Transverse colon (tissue), 4 donors: ENCODE measurements at regions not wholly inside any gene's neighbourhood (a gene's known extent, or its start where the extent isn't known, plus 50 kb on each side); places are given as distances from the start of the nearest gene placed in this dataset.
A peak's percentile ranks its signal among the peaks of the same experiment; 100 is the strongest.

Experiments
- DNase-seq: peaks from one replicate; pipeline ENCODE4 v3.0.0-alpha.2; 2019
- H3K27ac ChIP-seq, 4 donors: fragments of 200-600 bp; sonication (generic); 2 replicates each; pipeline ENCODE4 v1.5.1; 2016 to 2018; ENCODE audit warnings: inconsistent platforms in 4 of 4
- H3K27me3 ChIP-seq: fragments of 200-600 bp; sonication (generic); 2 replicates; pipeline ENCODE4 v1.5.1; 2017; ENCODE audit warnings: inconsistent platforms
- H3K36me3 ChIP-seq, 4 donors: fragments of 200-600 bp; sonication (generic); 2 replicates each; pipeline ENCODE4 v1.5.1; 2017 to 2019; ENCODE audit warnings: inconsistent platforms in 4 of 4
- H3K4me1 ChIP-seq, 4 donors: fragments of 200-600 bp; sonication (generic); 2 replicates each; pipeline ENCODE4 v1.5.1; 2017 to 2020; ENCODE audit warnings: inconsistent platforms in 4 of 4
- H3K4me3 ChIP-seq, 4 donors: fragments of 200-600 bp; sonication (generic); 1 replicate in 1 of 4; 2 replicates in 3 of 4; pipeline versions ENCODE4 v1.5.1 to v1.6.1; 2017 to 2019; ENCODE audit warnings: inconsistent platforms in 4 of 4
- H3K9me3 ChIP-seq, 2 donors: fragments of 200-600 bp; sonication (generic); 2 replicates each; pipeline ENCODE4 v1.5.1; 2017 to 2019; ENCODE audit warnings: inconsistent platforms in 2 of 2
- EP300 ChIP-seq: sonication (generic); formaldehyde crosslinking; IDR thresholded peaks from one replicate; pipeline ENCODE4 v1.6.1; 2017; ENCODE audit warnings: antibody characterized with exemption, low read depth
- POLR2A ChIP-seq: fragments of 450-650 bp; IDR thresholded peaks from one replicate; pipeline ENCODE4 v1.6.1; 2016; ENCODE audit warnings: antibody characterized with exemption, mild to moderate bottlenecking, moderate library complexity
- POLR2AphosphoS5 ChIP-seq, 3 donors: sonication (generic); formaldehyde crosslinking; IDR thresholded peaks; one replicate each; pipeline ENCODE4 v1.6.1; 2016; ENCODE audit warnings: antibody characterized with exemption in 3 of 3
- WGBS, 2 donors: methylation state at CpG; one replicate each; pipeline ENCODE4 v1.1.5; 2018; ENCODE audit warnings: low coverage in 1 of 2; 5-methylcytosine and 5-hydroxymethylcytosine counted together
- in situ Hi-C, 4 donors: fragments of 200-750 bp; cut with MboI; loops; one replicate each; pipeline versions ENCODE4 v1.15.0 to v1.15.1; 2017; ENCODE audit warnings: low sequenced_read_pairs in 3 of 4, low pct_ligation_motif_present in 1 of 4, low pct_unique_long_range_greater_than_20kb in 1 of 4
- intact Hi-C: fragments of 100-400 bp; cut with DNase I; formaldehyde crosslinking; loops from one replicate; pipeline ENCODE4 v1.15.1; 2023; ENCODE audit warnings: low total_unique reads
- TF ChIP-seq, protein P1 (sequence below), 5 experiments: fragments of 200-600 bp in 3 of 5; fragments of 450-650 bp in 2 of 5; sonication (generic) in 3 of 5; IDR thresholded peaks; 1 replicate in 2 of 5; 2 replicates in 3 of 5; pipeline ENCODE4 v1.5.1; 2016 to 2017; ENCODE audit warnings: antibody characterized with exemption in 5 of 5, inconsistent platforms in 3 of 5, mild to moderate bottlenecking in 2 of 5, moderate library complexity in 1 of 5

DNA sequence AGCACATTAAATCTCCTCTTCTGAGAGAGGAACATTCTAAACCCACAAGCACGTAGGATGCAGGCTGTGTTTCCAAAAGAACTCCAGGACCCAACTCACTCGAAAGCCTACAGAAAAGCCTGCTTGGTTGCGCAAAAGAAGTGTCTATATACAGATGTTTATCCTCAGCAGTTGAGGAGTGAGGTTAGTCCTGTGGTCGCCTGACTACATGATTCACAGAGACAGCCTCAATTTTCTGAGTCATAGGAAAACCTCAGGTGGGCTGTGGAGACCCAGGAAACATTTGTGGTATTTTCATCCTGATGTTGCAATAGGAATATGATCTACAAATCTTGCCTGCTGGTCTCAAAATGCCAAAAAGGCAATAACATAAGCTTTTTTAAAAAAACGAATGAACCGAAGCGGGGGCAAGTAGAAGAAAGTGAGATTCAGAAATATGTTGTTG is 183.8 kb upstream of the THRB start:
- H3K36me3 ChIP-seq, result no peaks in the 10 kb centered on the region
- WGBS, 2 donors, result 48 to 74% methylated on average over 3 to 7 of the region's 7 CpGs
- peak overlapping the region; percentile 26 to 52 (median 34) for H3K27ac ChIP-seq
- no peaks in the 10 kb centered on the region for H3K9me3 ChIP-seq
- TF ChIP-seq POLR2A (no peak), EP300 (no peak), POLR2AphosphoS5 (IDR thresholded peaks at IDR 0.05) (peak; percentile 14 to 32 (median 31))
- peaks cover 0 to 3% (median under 1%) of the 10 kb centered on the region in 4 donors for H3K4me1 ChIP-seq
- in situ Hi-C loops (loop anchor here in 3 of 4 donors (25.0 kb wide), 2 partner anchors 691 to 791 kb away; no protein-coding TSS in a partner anchor), intact Hi-C loops (no loop called here)
- no peaks in the 10 kb centered on the region for H3K27me3 ChIP-seq
- H3K4me3 ChIP-seq, result no peak overlapping the region
- DNase-seq, result peak; percentile 14

GRCh38 chr3:24679429-24679828 is 184.8 kb upstream of the THRB start:
- H3K4me1 ChIP-seq, result peaks cover 0 to 5% (median 1%) of the 10 kb centered on the region in 4 donors
- intact Hi-C loops, result no loop called here
- H3K36me3 ChIP-seq, result no peaks in the 10 kb centered on the region
- TF ChIP-seq EP300 (no peak), POLR2A (no peak), POLR2AphosphoS5 (IDR thresholded peaks at IDR 0.05) (no peak)
- TF ChIP-seq, protein P1, sequence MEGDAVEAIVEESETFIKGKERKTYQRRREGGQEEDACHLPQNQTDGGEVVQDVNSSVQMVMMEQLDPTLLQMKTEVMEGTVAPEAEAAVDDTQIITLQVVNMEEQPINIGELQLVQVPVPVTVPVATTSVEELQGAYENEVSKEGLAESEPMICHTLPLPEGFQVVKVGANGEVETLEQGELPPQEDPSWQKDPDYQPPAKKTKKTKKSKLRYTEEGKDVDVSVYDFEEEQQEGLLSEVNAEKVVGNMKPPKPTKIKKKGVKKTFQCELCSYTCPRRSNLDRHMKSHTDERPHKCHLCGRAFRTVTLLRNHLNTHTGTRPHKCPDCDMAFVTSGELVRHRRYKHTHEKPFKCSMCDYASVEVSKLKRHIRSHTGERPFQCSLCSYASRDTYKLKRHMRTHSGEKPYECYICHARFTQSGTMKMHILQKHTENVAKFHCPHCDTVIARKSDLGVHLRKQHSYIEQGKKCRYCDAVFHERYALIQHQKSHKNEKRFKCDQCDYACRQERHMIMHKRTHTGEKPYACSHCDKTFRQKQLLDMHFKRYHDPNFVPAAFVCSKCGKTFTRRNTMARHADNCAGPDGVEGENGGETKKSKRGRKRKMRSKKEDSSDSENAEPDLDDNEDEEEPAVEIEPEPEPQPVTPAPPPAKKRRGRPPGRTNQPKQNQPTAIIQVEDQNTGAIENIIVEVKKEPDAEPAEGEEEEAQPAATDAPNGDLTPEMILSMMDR (IDR thresholded peaks at IDR 0.05), result no peak
- no peaks in the 10 kb centered on the region for H3K27me3 ChIP-seq
- in situ Hi-C loops, result loop anchor here in 3 of 4 donors (25.0 kb wide), 2 partner anchors 692 to 792 kb away; no protein-coding TSS in a partner anchor
- no peak for DNase-seq
- no peaks in the 10 kb centered on the region for H3K9me3 ChIP-seq
- no peak overlapping the region for H3K4me3 ChIP-seq
- H3K27ac ChIP-seq, result no peak overlapping the region

DNA sequence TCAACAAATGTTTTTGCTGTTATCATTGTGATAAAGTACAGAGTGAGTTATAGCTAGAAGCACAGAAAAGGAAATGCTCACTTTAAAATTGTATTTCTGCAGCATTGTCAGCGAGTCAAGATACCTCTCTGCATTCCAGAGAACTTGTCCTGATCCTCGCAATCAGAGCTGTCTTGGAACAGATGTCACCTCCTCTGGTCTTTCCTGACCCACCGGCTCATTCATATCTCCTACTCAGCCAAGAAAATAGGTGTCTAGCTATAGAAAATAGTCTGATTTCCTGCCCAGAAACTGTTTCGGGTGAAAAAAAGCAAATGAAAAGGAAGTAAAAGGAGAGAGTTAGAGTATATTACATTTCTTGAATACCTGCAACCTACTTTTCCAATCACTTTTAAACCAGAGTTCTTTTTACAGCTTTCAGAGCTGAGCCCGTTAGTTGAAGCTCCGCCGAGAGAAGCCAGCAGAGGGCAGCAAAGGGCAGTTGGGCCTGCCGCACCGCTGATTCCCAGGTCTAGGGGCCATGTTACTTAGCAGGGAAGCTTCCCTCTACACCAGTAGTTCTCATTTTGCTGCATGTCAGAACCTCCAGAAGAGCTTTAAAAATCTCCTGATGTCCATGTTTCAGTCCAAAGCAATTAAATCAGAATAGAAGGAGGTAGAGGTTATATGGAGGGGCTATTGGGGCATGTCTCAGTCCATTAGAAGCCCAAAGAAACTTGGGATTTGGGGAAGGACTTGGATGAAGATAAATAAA is 185.7 kb upstream of the THRB start:
- WGBS, 2 donors, result 24 to 39% methylated on average over 8 to 9 of the region's 9 CpGs
- in situ Hi-C loops (loop anchor here (10.0 to 25.0 kb wide), 3 partner anchors 676 to 793 kb away; no protein-coding TSS in a partner anchor), intact Hi-C loops (loop anchor here (5.0 to 10.0 kb wide), 3 partner anchors 188 to 683 kb away; partner anchors contain the start of gene THRB)
- no peaks in the 10 kb centered on the region for H3K9me3 ChIP-seq
- no peak overlapping the region for H3K4me3 ChIP-seq
- no peaks in the 10 kb centered on the region for H3K27me3 ChIP-seq
- TF ChIP-seq EP300, result no peak
- TF ChIP-seq, protein P1 (IDR thresholded peaks at IDR 0.05), result peak; percentile 38 to 78 (median 72)
- peaks cover 0 to 5% (median 1%) of the 10 kb centered on the region in 4 donors for H3K4me1 ChIP-seq
- DNase-seq, result peak; percentile 55
- no peaks in the 10 kb centered on the region for H3K36me3 ChIP-seq
- no peak overlapping the region for H3K27ac ChIP-seq

GRCh38 chr3:24682141-24682547 is 187.5 kb upstream of the THRB start:
- in situ Hi-C loops, result loop anchor here (10.0 to 25.0 kb wide), 3 partner anchors 677 to 795 kb away; no protein-coding TSS in a partner anchor
- 89 to 100% methylated on average over 1 to 7 of the region's 7 CpGs for WGBS, 2 donors

More at GRCh38 chr3:24682141-24682547, 187.5 kb upstream of the THRB start:
- Histone ChIP-seq H3K27me3 (no peaks in the 10 kb centered on the region), H3K4me3 (no peak overlapping the region), H3K4me1 (peaks cover 0 to 5% (median 1%) of the 10 kb centered on the region in 4 donors), H3K9me3 (no peaks in the 10 kb centered on the region), H3K36me3 (no peaks in the 10 kb centered on the region), H3K27ac (no peak overlapping the region)
- peak in 1 of 3 donors; percentile 28 for TF ChIP-seq POLR2AphosphoS5 (IDR thresholded peaks at IDR 0.05)
- TF ChIP-seq, protein P1 (IDR thresholded peaks at IDR 0.05), result no peak
- TF ChIP-seq POLR2A, result no peak
- no peak for TF ChIP-seq EP300
- DNase-seq, result no peak
- intact Hi-C loops, result loop anchor here (5.0 to 10.0 kb wide), 3 partner anchors 190 to 685 kb away; partner anchors contain the start of gene THRB
